NCI-H460 (cell line): ENCODE measurements at regions not wholly inside any gene's neighbourhood (a gene's known extent, or its start where the extent isn't known, plus 50 kb on each side); places are given as distances from the start of the nearest gene placed in this dataset.
"Not testable (repeated sequence)": the region's sequence is repeated elsewhere in the genome, so short reads cannot be mapped to it uniquely, and the experiment has no call there.

ENCODE experiments used
- DNase-seq: peaks from one replicate; pipeline ENCODE4 v3.0.0-alpha.2; 2016; ENCODE audit warnings: low read depth; ENCODE audit errors: extremely low read depth

DNA sequence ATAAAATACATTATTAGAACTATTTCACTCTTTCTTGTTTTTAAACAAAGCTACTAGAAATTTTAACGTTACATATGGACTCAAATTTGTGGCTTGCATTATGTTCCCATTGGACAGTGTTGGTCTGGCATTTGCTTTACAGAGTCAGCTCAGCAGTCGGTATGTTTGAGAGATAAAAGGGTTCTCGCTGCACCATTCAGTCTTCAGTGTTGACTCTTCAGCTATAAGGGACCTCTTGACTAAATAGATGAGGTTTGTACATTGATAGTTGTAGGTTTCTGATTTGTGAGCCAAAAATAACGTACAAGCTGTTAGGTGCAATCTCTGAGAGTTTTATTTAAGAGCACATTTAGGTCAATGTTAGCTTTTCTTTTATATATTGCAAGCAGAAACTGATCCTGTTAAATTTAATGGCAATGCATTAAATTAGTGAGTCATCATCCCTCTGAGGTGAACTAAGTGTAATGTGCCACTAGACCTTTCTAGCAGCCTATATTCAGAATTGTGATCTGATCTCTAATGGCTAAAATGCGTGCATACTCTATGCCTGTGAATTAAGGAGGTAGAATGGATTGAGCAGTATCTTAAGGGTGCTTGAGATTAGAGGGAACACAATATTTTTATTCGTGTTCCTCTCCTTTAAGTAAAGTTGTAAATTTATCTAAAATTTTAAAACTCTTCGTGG lies 485.6 kb upstream of the SYNCRIP start:
- no peak for DNase-seq

DNA sequence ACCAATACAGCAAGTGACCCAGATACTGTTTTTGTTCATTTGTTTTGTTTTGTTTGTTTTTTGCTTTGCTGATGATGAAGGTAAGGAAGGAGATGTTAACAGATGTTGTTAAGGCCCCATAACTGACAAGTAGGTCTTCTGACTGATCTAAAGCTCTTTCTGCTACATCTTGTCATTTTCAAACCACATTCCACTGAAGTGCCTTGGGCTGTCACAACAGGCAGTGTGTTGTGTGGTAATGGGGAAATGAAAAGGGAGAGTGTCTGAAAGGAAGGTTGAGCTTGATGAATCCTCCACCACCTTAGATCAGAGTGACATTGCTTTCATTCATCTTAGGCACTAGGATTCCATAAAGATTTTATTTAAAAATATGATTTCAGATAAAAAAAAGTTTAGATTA lies 479.4 kb upstream of the SYNCRIP start:
- DNase-seq, result no peak

DNA sequence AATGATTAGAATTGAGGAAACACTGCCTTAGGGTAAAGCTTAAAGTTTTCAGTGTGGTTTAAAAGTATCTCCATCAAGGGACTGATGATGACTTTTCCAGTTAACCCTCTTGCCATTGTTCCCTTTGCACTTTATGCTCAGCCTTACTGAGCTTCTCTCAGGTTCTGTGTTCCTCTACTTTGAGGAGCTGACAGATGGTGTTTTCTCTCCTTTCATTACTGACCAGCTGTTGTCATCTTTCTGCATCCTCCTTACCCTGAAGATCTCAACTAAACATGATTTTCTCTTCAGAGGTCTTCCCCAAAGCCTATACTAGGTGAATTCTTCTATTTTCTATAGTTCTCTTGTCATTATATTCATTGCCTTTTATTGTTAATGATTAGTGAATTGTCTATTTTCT lies 475.6 kb upstream of the SYNCRIP start:
- no peak for DNase-seq

DNA sequence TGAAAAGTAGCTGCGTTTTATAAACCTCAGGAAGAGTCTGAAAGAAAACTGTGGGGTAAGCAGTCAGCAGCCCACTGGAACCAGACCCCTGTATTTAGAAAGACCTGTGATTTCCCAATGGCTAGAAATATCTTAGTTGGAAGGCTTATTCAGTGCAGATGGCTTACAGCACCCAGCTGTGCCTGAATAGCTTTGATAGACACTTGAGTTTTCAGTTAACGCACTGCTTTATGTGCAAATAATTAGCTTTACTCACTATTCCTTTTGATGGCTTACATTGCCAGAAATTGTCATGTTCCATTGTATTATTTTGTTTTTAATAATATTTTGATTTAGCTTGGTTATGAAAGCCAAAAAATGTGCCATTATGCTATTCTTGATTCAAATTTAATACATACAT lies 465.3 kb upstream of the SYNCRIP start:
- no peak for DNase-seq

DNA sequence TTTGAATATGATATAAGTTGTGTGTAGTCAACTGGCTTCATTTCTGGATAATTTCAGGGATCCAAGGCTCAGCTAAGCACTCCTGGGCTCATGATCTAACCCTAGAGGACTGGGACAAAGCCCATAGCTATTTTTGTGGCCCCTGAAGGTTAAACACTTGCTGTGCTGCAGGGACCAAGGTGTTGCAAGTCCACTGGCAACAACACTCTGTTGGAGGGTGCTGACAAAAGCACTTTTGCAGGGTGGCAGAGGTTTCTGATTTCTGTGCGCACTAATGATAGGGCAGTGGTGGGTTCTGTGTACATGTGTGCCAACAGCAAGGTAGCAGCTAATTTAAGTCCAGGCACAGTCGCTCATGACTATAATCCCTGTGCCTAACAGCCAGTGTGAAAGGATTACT lies 445.3 kb upstream of the SYNCRIP start:
- DNase-seq, result no peak

DNA sequence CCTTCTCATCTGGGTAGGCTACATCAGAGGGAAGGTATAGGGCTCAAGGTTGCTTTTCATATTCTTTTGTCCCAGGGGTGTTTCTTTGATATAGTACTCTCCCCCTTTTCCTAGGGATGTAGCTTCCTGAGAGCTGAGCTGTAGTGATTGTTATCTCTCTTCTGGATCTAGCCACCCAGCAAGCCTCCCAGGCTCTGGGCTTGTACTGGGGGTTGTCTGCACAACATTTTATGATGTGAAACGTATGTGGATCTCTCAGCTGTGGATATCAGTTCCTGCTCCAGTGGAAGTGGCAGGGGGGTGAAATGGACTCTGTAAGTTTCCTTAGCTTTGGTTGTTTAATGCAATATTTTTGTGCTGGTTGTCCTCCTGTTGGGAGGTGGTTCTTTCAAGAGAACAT lies 437.3 kb upstream of the SYNCRIP start:
- DNase-seq, result no peak

DNA sequence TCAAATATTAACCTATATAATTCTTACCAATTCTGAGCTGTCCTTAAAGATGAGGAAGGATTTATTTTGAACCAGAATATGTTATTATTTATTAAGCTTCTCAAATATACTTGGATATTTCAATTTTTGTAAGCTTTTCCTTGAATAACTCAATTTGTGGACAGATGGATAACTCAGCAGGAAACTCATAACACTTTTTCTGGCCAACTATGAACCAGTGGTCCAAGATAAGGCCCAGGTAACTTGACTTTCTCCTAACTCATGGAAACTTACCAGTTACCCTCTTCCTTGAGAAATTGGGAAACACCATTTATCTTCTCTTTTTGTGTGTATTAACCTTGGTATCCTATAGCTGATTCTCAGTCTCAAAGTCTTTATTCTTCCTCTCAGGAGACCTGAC lies 427.5 kb upstream of the SYNCRIP start:
- no peak for DNase-seq

DNA sequence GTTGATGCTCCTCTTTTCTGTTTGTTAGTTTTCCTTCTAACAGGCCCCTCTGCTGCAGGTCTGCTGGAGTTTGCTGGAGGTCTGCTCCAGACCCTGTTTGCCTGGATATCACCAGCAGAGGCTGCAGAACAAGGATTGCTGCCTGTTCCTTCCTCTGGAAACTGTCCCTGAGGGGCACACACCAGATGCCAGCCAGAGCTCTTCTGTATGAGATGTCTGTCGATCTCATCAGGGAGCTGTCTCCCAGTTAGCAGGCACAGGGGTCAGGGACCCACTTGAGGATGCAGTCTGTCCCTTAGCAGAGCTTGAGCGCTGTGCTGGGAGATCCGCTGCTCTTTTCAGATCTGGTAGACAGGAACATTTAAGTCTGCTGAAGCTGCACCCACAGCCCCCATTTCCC lies 422.3 kb upstream of the SYNCRIP start:
- DNase-seq, result not testable (repeated sequence)

DNA sequence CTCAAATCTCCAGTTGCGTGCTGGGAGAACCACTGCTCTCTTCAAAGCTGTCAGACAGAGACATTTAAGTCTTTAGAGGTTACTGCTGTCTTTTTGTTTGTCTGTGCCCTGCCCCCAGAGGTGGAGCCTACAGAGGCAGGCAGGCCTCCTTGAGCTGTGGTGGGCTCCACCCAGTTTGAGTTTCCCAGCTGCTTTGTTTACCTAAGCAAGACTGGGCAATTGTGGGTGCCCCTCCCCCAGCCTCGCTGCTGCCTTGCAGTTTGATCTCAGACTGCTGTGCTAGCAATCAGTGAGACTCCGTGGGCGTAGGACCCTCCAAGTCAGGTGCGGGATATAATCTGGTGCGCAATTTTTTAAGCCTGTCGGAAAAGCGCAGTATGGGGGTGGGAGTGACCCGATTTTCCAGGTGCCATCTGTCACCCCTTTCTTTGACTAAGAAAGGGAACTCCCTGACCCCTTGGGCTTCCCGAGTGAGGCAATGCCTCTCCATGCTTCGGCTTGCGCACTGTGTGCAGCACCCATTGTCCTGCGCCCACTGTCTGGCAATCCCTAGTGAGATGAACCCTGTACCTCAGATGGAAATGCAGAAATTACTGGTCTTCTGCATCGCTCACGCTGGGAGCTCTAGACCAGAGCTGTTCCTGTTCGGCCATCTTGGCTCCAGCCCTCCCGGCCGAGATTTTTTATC lies 414.8 kb upstream of the SYNCRIP start:
- DNase-seq, result not testable (repeated sequence)

DNA sequence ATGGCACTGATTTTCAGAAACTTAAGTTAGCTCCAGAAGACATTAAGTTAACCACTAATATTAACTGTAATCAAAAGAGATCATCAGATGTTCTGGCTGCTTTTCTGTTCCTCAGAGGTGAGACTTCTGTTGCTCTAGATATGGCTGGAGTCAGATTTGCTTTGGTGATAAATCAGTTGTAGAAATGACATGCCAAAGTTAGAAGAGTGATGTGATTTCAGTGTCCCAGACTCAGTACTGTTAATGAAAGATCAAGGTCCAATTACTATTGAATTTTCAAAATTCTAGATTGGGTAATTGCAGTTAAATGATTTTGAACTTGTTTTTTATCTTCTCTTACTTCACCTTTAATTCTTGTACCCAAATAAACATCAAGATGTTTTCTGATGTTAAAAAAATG lies 402.4 kb upstream of the SYNCRIP start:
- no peak for DNase-seq

DNA sequence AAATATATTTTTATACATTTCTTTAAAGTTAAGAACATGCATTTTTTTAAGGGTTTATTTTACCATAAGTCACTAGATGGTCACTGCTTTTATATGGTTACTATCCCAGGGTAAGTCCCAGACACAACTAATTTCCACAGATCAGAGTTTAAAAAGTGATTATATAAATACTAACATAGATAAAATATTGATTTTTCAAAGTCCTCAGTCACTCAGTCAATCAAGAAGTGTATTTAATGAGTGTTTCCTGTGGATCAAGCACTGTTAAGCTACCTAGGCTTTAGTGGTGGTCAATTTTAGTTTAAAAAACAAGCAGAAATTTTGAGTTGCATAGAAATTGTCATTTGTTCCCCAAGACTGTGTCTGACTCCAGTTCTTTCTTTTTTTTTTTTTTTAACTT lies 399.5 kb upstream of the SYNCRIP start:
- no peak for DNase-seq

DNA sequence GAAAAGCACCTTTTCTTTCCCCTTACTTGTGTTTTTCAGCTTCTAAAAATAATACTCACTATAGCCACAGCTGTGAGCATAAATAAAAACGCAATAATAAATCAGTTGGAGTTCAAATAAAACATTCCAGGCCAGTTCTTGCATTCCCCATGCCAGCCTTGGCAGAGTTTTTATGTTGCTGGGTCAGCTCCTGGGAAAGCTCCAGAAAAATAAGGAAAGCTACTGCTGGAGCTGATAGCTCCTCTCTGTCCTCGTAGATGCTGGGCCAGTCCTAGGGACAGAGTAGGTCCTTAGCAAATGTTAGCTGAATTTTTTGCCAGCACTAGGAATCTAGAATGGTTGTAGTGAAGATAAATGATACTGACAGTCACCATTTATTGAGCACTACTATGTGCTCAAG lies 389.0 kb upstream of the SYNCRIP start:
- no peak for DNase-seq

DNA sequence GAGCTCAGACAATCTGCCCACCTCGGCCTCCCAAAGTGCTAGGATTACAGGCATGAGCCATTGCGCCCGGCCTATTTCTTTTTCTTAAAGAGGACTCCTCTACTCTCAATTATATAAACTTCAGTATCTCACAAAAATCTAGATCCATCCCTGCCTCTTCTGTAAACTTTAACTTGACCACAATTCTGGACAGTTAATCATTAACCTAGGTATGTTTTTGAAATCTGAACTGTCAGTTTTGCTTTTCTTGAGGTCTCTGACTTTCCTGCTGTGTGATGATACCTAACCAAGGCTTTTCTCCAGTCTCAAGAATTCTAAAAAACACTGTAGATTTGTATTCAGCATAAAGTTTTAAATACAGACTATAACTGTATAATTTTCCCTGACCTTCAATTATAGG lies 388.2 kb upstream of the SYNCRIP start:
- DNase-seq, result no peak

DNA sequence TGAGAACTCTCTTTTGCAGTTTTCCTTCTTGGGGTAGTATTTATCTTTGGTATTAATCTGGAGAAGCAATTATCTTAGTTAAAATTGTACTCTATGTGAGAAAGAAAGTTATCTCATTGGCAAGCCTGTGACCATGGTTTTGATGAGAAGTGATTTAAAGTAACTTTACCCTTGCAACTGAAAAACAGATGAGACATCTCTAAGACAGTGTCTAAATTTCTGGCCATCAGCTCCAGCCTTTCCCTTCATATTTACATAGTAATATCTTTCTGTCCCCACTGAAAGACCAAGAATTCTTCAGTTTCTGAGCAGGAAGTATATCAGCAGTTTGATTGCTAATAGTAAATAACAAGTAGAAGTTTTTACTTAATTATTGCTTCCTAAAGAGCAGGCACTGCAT lies 386.1 kb upstream of the SYNCRIP start:
- DNase-seq, result no peak

DNA sequence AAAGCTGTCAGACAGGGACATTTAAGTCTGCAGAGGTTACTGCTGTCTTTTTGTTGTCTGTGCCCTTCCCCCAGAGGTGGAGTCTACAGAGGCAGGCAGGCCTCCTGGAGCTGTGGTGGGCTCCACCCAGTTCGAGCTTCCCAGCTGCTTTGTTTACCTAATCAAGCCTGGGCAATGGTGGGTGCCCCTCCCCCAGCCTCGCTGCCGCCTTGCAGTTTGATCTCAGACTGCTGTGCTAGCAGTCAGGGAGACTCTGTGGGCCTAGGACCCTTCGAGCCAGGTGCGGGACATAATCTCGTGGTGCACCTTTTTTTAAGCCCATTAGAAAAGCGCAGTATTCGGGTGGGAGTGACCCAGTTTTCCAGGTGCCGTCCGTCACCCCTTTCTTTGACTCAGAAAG lies 384.2 kb upstream of the SYNCRIP start:
- not testable (repeated sequence) for DNase-seq

DNA sequence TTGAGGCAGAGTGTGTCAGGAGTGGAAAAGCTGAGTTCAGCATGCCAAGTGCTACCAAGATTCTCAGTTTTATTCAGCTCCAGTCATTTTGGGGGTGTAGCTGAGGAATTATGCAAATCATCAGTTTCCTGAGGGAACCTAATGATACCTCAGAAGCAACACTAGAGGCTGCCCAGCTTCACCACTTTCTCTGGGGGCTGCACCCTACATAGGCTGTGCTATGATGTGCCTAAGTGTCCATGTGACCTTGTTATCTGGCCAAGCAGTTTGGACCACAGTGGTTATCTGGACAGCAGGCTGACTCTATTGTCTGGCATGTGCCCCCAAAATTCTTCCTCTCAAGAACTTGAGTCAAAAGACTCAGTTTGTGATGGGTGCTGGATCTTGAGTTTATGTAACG lies 374.6 kb upstream of the SYNCRIP start:
- DNase-seq, result no peak

DNA sequence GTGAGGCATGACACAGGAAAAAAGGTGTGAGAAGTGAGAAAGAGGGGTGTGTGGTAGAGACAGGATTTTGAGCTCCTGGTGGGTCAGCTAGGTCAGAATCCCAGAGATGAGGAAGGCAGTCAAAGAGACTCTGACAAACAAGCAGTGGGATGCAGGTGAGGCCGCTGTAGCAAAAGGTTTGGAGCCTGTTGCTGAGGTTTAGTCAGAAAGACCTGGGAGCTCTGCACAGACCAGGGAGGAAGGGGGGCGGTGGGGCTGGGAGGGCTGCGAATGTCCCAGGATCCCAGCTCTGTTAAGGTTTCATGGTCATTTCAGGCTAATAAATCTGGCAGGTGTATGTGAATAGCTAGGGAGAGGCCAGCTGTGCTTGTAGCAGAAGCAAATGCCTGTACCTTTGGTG lies 373.9 kb upstream of the SYNCRIP start:
- no peak for DNase-seq

DNA sequence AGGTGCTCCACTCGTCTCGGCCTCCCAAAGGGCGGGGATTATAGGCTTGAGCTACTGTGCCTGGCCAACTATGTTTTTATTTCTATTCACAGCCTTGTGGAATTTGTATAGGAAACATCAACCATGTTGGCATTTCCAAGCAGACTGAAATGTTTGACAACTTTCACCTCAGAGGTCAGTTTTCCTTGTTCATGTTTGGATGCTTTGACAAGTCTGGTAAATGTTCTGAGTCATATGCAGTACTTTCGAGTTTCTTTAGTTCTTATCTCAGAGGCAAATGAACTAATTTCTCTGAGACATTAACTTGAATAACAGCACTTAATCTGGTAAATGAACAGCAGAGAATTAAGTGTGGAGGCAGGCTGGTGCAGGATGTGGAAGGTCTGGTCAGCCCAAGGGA lies 373.4 kb upstream of the SYNCRIP start:
- DNase-seq, result no peak

DNA sequence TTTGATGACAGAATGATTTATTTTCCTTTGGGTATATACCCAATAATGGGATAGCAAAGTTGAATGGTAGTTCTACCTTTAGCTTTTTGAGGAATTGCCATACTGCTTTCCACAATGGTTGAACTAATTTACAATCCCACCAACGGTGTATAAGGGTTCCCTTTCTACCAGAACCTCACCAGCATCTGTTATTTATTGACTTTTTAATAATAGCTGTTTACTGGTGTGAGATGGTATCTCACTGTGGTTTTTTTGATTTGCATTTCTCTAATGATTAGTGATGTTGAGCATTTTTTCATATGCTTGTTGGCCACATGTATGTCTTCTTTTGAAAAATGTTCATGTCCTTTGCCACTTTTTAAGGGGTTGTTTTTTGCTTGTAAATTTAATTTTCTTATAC lies 370.3 kb upstream of the SYNCRIP start:
- not testable (repeated sequence) for DNase-seq

DNA sequence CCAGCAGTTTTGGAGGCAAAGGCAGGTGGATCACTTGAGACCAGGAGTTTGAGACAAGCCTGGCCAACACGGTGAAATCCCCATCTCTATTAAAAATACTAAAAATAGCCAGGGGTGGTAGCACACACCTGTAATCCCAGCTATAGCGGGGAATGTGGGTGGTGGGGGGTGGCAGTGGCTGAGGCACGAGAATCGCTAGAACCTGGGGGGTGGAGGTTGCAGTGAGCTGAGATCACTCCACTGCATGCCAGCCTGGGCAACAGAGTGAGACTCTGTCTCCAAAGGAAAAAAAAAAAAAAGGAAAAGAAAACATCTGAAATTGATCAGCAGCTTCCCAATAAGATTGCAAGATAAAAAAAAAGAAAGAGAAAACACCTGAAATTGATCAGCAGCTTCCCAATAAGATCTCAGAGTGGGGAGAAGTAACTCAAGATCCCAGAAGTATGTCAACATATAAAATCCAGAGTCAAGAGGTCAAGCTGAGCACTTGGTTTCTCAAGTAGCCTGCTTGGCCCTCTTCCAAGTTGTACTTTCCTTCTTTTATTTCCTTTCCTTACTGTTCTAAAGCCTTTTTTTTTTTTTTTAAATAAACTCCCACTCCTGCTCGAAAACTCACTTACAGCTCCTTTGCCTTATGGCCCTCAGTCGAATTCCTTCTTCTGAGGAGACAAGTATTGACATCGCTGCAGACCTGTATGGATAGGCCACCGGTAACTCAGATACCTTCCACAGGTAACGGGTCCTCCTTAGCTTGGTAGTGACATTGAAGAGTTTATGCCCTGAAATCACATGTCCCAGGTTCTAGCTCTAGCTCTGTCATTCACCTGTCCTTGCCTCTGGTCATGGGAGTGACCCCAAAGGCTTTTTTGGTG lies 368.5 kb upstream of the SYNCRIP start:
- DNase-seq, result no peak

DNA sequence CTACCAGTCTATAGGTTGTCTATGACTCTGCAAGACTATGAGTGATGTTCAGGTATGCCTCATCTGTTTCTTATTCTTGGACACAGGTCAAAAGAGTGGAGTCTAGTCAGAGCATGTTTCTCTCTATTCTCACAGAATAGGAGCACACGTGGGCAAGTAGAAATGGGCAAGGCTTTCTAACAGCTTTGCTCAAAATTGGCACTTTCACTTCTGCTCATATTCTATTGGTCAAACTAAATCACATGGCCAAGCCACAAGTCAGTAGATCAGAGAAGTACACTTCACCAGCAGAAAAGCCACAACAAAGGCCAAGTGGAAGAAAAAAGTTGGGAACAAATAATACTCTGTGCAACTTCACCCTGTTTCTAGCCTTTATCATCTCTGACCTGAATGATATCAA lies 354.5 kb upstream of the SYNCRIP start:
- DNase-seq, result no peak

DNA sequence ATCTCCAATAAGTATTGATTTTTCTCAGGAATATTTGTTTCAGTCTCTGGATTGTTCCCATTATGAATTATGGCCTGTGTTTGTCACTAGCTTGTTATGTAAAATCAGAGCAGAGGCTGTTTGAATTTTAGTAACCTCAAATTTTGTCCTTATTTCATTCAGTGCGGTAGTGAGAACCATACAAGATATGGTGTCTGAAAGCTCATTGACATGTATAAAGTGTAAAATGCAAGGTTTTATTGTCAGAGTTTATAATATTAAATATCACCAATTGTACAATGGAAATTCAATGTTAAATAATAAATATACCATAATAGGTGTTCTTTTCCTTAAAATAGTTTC lies 353.3 kb upstream of the SYNCRIP start:
- no peak for DNase-seq
